Muscle of leg (tissue), 3 donors: ENCODE measurements at regions not wholly inside any gene's neighbourhood (a gene's known extent, or its start where the extent isn't known, plus 50 kb on each side); places are given as distances from the start of the nearest gene placed in this dataset.

ENCODE experiments used
- DNase-seq: peaks from one replicate; pipeline ENCODE4 v3.0.0; 2013
- H3K27ac ChIP-seq: one replicate; pipeline ENCODE4 v1.5.1; 2013; ENCODE audit warnings: mild to moderate bottlenecking, low read length, control low read depth
- H3K27me3 ChIP-seq: one replicate; pipeline ENCODE4 v1.6.1; 2013; ENCODE audit warnings: low read length; ENCODE audit not compliant: control insufficient read depth, insufficient read depth
- H3K36me3 ChIP-seq: one replicate; pipeline ENCODE4 v1.6.1; 2013; ENCODE audit warnings: low read length; ENCODE audit not compliant: control insufficient read depth, insufficient read depth
- H3K4me1 ChIP-seq: one replicate; pipeline ENCODE4 v1.6.1; 2013; ENCODE audit warnings: low read length; ENCODE audit not compliant: control insufficient read depth, insufficient read depth
- H3K4me3 ChIP-seq: one replicate; pipeline ENCODE4 v1.5.1; 2013; ENCODE audit warnings: low read length, control low read depth
- H3K9me3 ChIP-seq: replicated peaks from 2 replicates; pipeline ENCODE4 v1.6.1; 2013; ENCODE audit warnings: low read depth, low read length; ENCODE audit not compliant: control insufficient read depth
- WGBS: methylation state at CpG from one replicate; pipeline ENCODE4 v1.1.5; 2013; ENCODE audit warnings: missing lambda C conversion rate; ENCODE audit not compliant: insufficient coverage; 5-methylcytosine and 5-hydroxymethylcytosine counted together

GRCh38 chr2:128950758-128951157 is 632.1 kb upstream of the HS6ST1 start:
- WGBS, result no CpG with 5 or more reads among the region's 4 CpGs
- no peaks in the 10 kb centered on the region for H3K27me3 ChIP-seq
- no peaks in the 10 kb centered on the region for H3K36me3 ChIP-seq
- no peak overlapping the region for H3K4me3 ChIP-seq
- no peak for DNase-seq
- no peaks in the 10 kb centered on the region for H3K4me1 ChIP-seq
- peaks cover 6% of the 10 kb centered on the region for H3K9me3 ChIP-seq
- H3K27ac ChIP-seq, result no peak overlapping the region

DNA sequence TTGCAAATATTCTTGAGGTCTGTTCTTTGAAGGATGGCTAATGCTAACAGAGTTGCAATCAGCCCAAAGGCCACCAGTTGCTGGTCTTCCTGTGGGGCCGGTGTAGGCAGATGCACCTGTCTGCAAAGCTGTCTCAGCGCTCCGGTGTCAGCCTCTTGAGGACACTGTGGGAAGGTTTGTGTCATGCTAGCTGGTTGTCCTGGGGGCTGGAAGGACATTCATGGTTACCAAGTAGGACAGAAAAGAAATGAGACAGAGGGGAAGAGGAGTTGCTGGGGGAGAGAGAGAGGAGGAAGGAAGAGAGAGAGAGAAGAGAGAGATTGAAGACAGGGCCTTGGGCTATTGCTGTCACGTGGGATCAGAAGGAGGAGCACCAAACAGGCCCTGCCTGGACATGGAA is 639.6 kb upstream of the HS6ST1 start:
- peaks cover 11% of the 10 kb centered on the region for H3K9me3 ChIP-seq
- no peak overlapping the region for H3K27ac ChIP-seq
- no peak overlapping the region for H3K4me3 ChIP-seq
- no peaks in the 10 kb centered on the region for H3K27me3 ChIP-seq
- no peak for DNase-seq
- no peaks in the 10 kb centered on the region for H3K36me3 ChIP-seq
- no peaks in the 10 kb centered on the region for H3K4me1 ChIP-seq
- 76% methylated on average over 4 of the region's 4 CpGs for WGBS

- H3K27ac ChIP-seq, result no peak overlapping the region
- DNase-seq, result no peak
These were observed 649.0 kb upstream of the HS6ST1 start for GRCh38 chr2:128967646-128968045.

DNA sequence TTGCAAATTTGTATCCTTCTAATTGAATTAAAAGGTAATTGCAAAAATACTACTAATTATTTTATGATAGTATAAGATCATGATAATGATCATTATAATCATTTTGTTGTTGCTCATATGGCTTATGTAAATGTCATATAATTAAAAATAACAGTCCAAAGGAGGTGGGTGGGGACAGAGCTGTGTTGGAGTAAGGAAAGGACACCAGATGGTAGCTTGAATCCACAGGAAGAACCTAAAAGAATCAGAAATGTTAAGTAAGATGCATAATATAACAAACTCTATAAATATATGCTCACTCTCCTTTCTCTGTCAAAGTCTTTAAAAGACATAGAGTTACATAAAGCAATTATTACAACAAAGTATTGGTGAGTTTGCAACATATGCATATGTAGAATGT is 650.7 kb upstream of the HS6ST1 start:
- DNase-seq, result no peak
- H3K36me3 ChIP-seq, result no peaks in the 10 kb centered on the region
- no peaks in the 10 kb centered on the region for H3K4me1 ChIP-seq
- H3K4me3 ChIP-seq, result no peak overlapping the region
- H3K9me3 ChIP-seq, result no peaks in the 10 kb centered on the region
- H3K27me3 ChIP-seq, result no peaks in the 10 kb centered on the region
- H3K27ac ChIP-seq, result no peak overlapping the region

More at GRCh38 chr2:128967646-128968045, 649.0 kb upstream of the HS6ST1 start:
- Histone ChIP-seq H3K4me1 (no peaks in the 10 kb centered on the region), H3K36me3 (no peaks in the 10 kb centered on the region), H3K27me3 (no peaks in the 10 kb centered on the region), H3K9me3 (peaks cover 13% of the 10 kb centered on the region), H3K4me3 (no peak overlapping the region)

GRCh38 chr2:128970332-128971116 is 651.9 kb upstream of the HS6ST1 start:
- no peaks in the 10 kb centered on the region for H3K4me1 ChIP-seq
- no peak for DNase-seq
- H3K27me3 ChIP-seq, result no peaks in the 10 kb centered on the region
- no peaks in the 10 kb centered on the region for H3K36me3 ChIP-seq
- no peaks in the 10 kb centered on the region for H3K9me3 ChIP-seq
- no peak overlapping the region for H3K27ac ChIP-seq
- 77% methylated on average over 2 of the region's 10 CpGs for WGBS
- H3K4me3 ChIP-seq, result no peak overlapping the region

DNA sequence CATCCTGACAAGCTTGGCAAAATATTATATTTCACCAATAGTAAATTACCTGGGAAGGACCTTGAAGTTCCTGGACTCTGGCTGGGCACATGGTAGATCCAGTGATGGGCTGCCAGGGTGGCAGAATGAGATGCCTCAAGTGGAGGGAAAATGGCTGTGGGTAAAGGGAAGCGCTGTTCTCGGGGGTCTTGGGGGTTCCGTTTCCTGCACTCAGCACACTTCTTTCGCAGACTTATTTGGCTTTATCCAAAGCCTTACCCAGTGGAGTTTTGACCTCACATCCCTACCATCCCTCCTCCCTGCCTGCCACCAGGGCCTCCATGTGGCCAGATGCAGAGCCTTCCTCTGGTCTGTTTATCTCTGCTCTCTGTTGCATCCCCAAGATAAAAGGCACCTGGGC is 654.9 kb upstream of the HS6ST1 start:
- 75% methylated on average over 1 of the region's 4 CpGs for WGBS
- H3K27me3 ChIP-seq, result no peaks in the 10 kb centered on the region
- no peaks in the 10 kb centered on the region for H3K36me3 ChIP-seq

GRCh38 chr2:128978212-128978611 is 659.5 kb upstream of the HS6ST1 start:
- Histone ChIP-seq H3K4me1 (no peaks in the 10 kb centered on the region), H3K27me3 (no peaks in the 10 kb centered on the region), H3K4me3 (no peak overlapping the region), H3K27ac (no peak overlapping the region), H3K9me3 (no peaks in the 10 kb centered on the region), H3K36me3 (no peaks in the 10 kb centered on the region)
- WGBS, result 44% methylated on average over 3 of the region's 5 CpGs
- no peak for DNase-seq

More for the DNA sequence above, 654.9 kb upstream of the HS6ST1 start:
- DNase-seq, result no peak
- Histone ChIP-seq H3K9me3 (no peaks in the 10 kb centered on the region), H3K4me1 (no peaks in the 10 kb centered on the region), H3K27ac (no peak overlapping the region), H3K4me3 (no peak overlapping the region)

DNA sequence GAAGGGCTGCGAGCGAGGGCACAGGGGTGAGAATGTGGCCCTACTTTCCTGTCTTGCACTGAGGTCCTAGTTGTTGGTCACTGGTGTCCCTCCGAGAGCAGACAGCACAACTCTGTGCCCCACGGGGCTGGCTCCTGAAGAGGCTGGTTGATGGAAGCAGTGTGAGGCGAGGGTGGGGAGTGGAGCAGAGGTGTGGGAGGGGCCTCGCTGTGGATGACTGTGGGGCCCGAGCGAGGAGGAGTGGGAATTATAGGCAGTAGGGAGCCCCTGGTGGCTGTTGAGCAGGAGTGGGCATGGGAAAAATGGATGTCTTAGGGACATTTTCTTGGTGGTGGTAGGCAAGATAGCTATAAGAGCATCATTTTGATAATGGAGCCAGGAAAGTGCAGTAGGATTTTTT is 660.5 kb upstream of the HS6ST1 start:
- Histone ChIP-seq H3K9me3 (no peaks in the 10 kb centered on the region), H3K27ac (no peak overlapping the region), H3K4me3 (no peak overlapping the region), H3K4me1 (no peaks in the 10 kb centered on the region), H3K36me3 (no peaks in the 10 kb centered on the region), H3K27me3 (no peaks in the 10 kb centered on the region)
- no peak for DNase-seq
- 79% methylated on average over 7 of the region's 8 CpGs for WGBS

- no peaks in the 10 kb centered on the region for H3K36me3 ChIP-seq
- H3K4me1 ChIP-seq, result no peaks in the 10 kb centered on the region
- no peaks in the 10 kb centered on the region for H3K27me3 ChIP-seq
- no peaks in the 10 kb centered on the region for H3K9me3 ChIP-seq
- no peak overlapping the region for H3K4me3 ChIP-seq
- 67% methylated on average over 1 of the region's 8 CpGs for WGBS
- no peak for DNase-seq
- no peak overlapping the region for H3K27ac ChIP-seq
These were observed 661.8 kb upstream of the HS6ST1 start for GRCh38 chr2:128980475-128980874.

GRCh38 chr2:128981353-128981752 is 662.7 kb upstream of the HS6ST1 start:
- no peaks in the 10 kb centered on the region for H3K27me3 ChIP-seq
- no peaks in the 10 kb centered on the region for H3K9me3 ChIP-seq
- H3K4me3 ChIP-seq, result no peak overlapping the region
- DNase-seq, result no peak
- WGBS, result 100% methylated on average over 2 of the region's 5 CpGs
- H3K4me1 ChIP-seq, result no peaks in the 10 kb centered on the region
- no peaks in the 10 kb centered on the region for H3K36me3 ChIP-seq
- no peak overlapping the region for H3K27ac ChIP-seq

DNA sequence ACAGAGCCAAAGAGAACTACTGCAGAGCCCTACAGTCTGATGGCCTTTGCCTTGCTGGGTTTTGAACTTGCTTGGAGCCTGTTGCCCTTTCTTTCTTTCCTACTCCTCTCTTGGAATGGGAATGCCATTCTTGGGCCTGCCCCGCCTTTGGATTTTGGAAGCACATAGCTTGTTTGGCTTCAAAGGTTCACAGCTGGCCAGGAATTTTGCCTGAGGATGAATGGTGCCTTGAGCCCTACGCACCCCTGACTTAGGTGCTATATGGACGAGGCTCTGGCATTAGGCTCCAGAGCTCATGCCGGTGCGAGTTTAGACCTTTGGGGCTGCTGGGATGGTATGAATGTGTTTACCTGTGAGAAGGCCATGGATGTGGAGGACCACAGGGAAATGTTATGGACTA is 663.3 kb upstream of the HS6ST1 start:
- H3K36me3 ChIP-seq, result no peaks in the 10 kb centered on the region
- H3K4me1 ChIP-seq, result no peaks in the 10 kb centered on the region
- H3K27ac ChIP-seq, result no peak overlapping the region
- no peak for DNase-seq
- H3K4me3 ChIP-seq, result no peak overlapping the region
- no peaks in the 10 kb centered on the region for H3K27me3 ChIP-seq
- H3K9me3 ChIP-seq, result no peaks in the 10 kb centered on the region
- WGBS, result 97% methylated on average over 4 of the region's 5 CpGs
